ENCODE measurements at regions not wholly inside any gene's neighbourhood (a gene's known extent, or its start where the extent isn't known, plus 50 kb on each side); places are given as distances from the start of the nearest gene placed in this dataset.

- POLR2A ChIA-PET: no interaction called here
- CTCF ChIA-PET: no interaction called here
- no peak for DNase-seq (ENCODE audit: extremely low spot score)
- TF ChIP-seq CTCF (IDR thresholded peaks at IDR 0.05; ENCODE audit: control extremely low read depth, extremely low read depth, low read depth, missing control alignments): no peak
These were observed 228.9 kb upstream of the IRS2 start for GRCh38 chr13:110015253-110015652.

GRCh38 chr13:110014719-110015118 is 228.3 kb upstream of the IRS2 start:
- no peak for TF ChIP-seq CTCF (IDR thresholded peaks at IDR 0.05; ENCODE audit: control extremely low read depth, extremely low read depth, low read depth, missing control alignments)
- ChIA-PET POLR2A (no interaction called here), CTCF (no interaction called here)
- no peak for DNase-seq (ENCODE audit: extremely low spot score)

- DNase-seq (ENCODE audit: extremely low spot score): no peak
- ChIA-PET CTCF (interaction anchor here (0.8 kb wide), 1 partner anchor 18 kb away, joined by 3 read pairs; no protein-coding TSS in a partner anchor), POLR2A (no interaction called here)
- no peak for TF ChIP-seq CTCF (IDR thresholded peaks at IDR 0.05; ENCODE audit: control extremely low read depth, extremely low read depth, low read depth, missing control alignments)
These were observed 225.8 kb upstream of the IRS2 start for GRCh38 chr13:110012102-110012739.

- no peak for DNase-seq (ENCODE audit: extremely low spot score)
- ChIA-PET CTCF (no interaction called here), POLR2A (no interaction called here)
- no peak for TF ChIP-seq CTCF (IDR thresholded peaks at IDR 0.05; ENCODE audit: control extremely low read depth, extremely low read depth, low read depth, missing control alignments)
These were observed 224.2 kb upstream of the IRS2 start for GRCh38 chr13:110010404-110011138.

GRCh38 chr13:110008816-110009215 is 222.4 kb upstream of the IRS2 start:
- no peak for TF ChIP-seq CTCF (IDR thresholded peaks at IDR 0.05; ENCODE audit: control extremely low read depth, extremely low read depth, low read depth, missing control alignments)
- ChIA-PET POLR2A (no interaction called here), CTCF (interaction anchor here (1.9 kb wide), 1 partner anchor 13 kb away, joined by 5 read pairs; no protein-coding TSS in a partner anchor)
- no peak for DNase-seq (ENCODE audit: extremely low spot score)

GRCh38 chr13:110006304-110006703 is 219.9 kb upstream of the IRS2 start:
- TF ChIP-seq CTCF (IDR thresholded peaks at IDR 0.05; ENCODE audit: control extremely low read depth, extremely low read depth, low read depth, missing control alignments): no peak
- ChIA-PET CTCF (no interaction called here), POLR2A (no interaction called here)
- no peak for DNase-seq (ENCODE audit: extremely low spot score)

Measured in GM10248 (cell line).